Natural killer cell (primary cell): ENCODE measurements at regions not wholly inside any gene's neighbourhood (a gene's known extent, or its start where the extent isn't known, plus 50 kb on each side); places are given as distances from the start of the nearest gene placed in this dataset.

Experiments
- ATAC-seq, 3 donors: fragments of 150-1000 bp in 2 of 3; fragments of 200-7000 bp in 1 of 3; cut with Tn5 transposase; 1 replicate in 1 of 3; 2 replicates in 2 of 3; pipeline ENCODE4 v1.10.0; 2021; ENCODE audit warnings: mild to moderate bottlenecking in 2 of 3, moderate library complexity in 2 of 3
- DNase-seq, 2 donors: peaks; one replicate each; pipeline versions ENCODE4 v3.0.0 to v3.0.0-alpha.2; 2013 to 2021; ENCODE audit warnings: mixed read lengths in 1 of 2
- H3K27ac ChIP-seq: one replicate; pipeline ENCODE4 v1.5.1; 2013; ENCODE audit warnings: mild to moderate bottlenecking, low read length
- H3K27me3 ChIP-seq: one replicate; pipeline ENCODE4 v1.6.1; 2013; ENCODE audit warnings: low read length; ENCODE audit not compliant: control insufficient read depth, insufficient read depth
- H3K36me3 ChIP-seq: one replicate; pipeline ENCODE4 v1.6.1; 2013; ENCODE audit warnings: low read length; ENCODE audit not compliant: control insufficient read depth, insufficient read depth
- H3K4me1 ChIP-seq: one replicate; pipeline ENCODE4 v1.6.1; 2013; ENCODE audit warnings: low read length; ENCODE audit not compliant: control insufficient read depth, insufficient read depth
- H3K4me3 ChIP-seq: one replicate; pipeline ENCODE4 v1.5.1; 2013; ENCODE audit warnings: low read length
- H3K9me3 ChIP-seq: one replicate; pipeline ENCODE4 v1.6.1; 2013; ENCODE audit warnings: low read length; ENCODE audit not compliant: control insufficient read depth, insufficient read depth
- H3K27ac Mint-ChIP-seq, 2 donors: one replicate each; pipeline ENCODE4 v1.8.0; 2022; ENCODE audit warnings: mild to moderate bottlenecking in 2 of 2, mixed read lengths in 2 of 2, moderate library complexity in 1 of 2
- H3K27me3 Mint-ChIP-seq, 2 donors: one replicate each; pipeline ENCODE4 v1.8.0; 2022; ENCODE audit warnings: low read depth in 2 of 2, mixed read lengths in 2 of 2
- H3K36me3 Mint-ChIP-seq: one replicate; pipeline ENCODE4 v1.8.0; 2022; ENCODE audit warnings: mixed read lengths
- H3K4me1 Mint-ChIP-seq, 2 donors: one replicate each; pipeline ENCODE4 v1.8.0; 2022; ENCODE audit warnings: mixed read lengths in 2 of 2
- H3K4me3 Mint-ChIP-seq: one replicate; pipeline ENCODE4 v1.8.0; 2022; ENCODE audit warnings: mild to moderate bottlenecking, moderate library complexity, mixed read lengths
- H3K9me3 Mint-ChIP-seq, 2 donors: one replicate each; pipeline ENCODE4 v1.8.0; 2022; ENCODE audit warnings: mixed read lengths in 2 of 2
- CTCF ChIP-seq: fragments of 200-600 bp; IDR thresholded peaks from one replicate; pipeline ENCODE4 v1.8.0; 2022; ENCODE audit warnings: antibody characterized with exemption
- WGBS: methylation state at CpG from one replicate; pipeline ENCODE4 v1.1.7; 2013; ENCODE audit warnings: missing lambda C conversion rate; ENCODE audit not compliant: insufficient coverage; 5-methylcytosine and 5-hydroxymethylcytosine counted together
- intact Hi-C: fragments of 100-400 bp; cut with micrococcal nuclease; formaldehyde crosslinking; loops from one replicate; pipeline ENCODE4 v1.14.2; 2022

- H3K36me3 ChIP-seq = no peaks in the 10 kb centered on the region
- H3K9me3 ChIP-seq = no peaks in the 10 kb centered on the region
- no peak overlapping the region for H3K4me3 ChIP-seq
- H3K4me3 Mint-ChIP-seq = no peak overlapping the region
- no peak overlapping the region for H3K27ac Mint-ChIP-seq
- TF ChIP-seq CTCF = no peak
- H3K36me3 Mint-ChIP-seq = no peaks in the 10 kb centered on the region
- ATAC-seq (no peak), DNase-seq (no peak)
- H3K4me1 Mint-ChIP-seq = no peaks in the 10 kb centered on the region
- 93% methylated on average over 5 of the region's 5 CpGs for WGBS
- H3K27me3 ChIP-seq = no peaks in the 10 kb centered on the region
- no peaks in the 10 kb centered on the region for H3K4me1 ChIP-seq
- H3K9me3 Mint-ChIP-seq = no peaks in the 10 kb centered on the region
- no peak overlapping the region for H3K27ac ChIP-seq
- intact Hi-C loops = no loop called here
- H3K27me3 Mint-ChIP-seq = peaks cover 4 to 13% of the 10 kb centered on the region in 2 donors
Measured at GRCh38 chr10:62904281-62904875, 88.2 kb upstream of the EGR2 start.

- no peaks in the 10 kb centered on the region for H3K4me1 Mint-ChIP-seq
- H3K27ac Mint-ChIP-seq = no peak overlapping the region
- Histone ChIP-seq H3K36me3 (no peaks in the 10 kb centered on the region), H3K4me1 (no peaks in the 10 kb centered on the region), H3K9me3 (no peaks in the 10 kb centered on the region), H3K27me3 (no peaks in the 10 kb centered on the region), H3K4me3 (no peak overlapping the region), H3K27ac (no peak overlapping the region)
- no peak overlapping the region for H3K4me3 Mint-ChIP-seq
- ATAC-seq (no peak), DNase-seq (no peak)
- no peaks in the 10 kb centered on the region for H3K9me3 Mint-ChIP-seq
- TF ChIP-seq CTCF = no peak
- no CpG with 5 or more reads among the region's 1 CpG for WGBS
- H3K36me3 Mint-ChIP-seq = no peaks in the 10 kb centered on the region
- peaks cover 4 to 15% of the 10 kb centered on the region in 2 donors for H3K27me3 Mint-ChIP-seq
- intact Hi-C loops = no loop called here
Measured at GRCh38 chr10:62903828-62904227, 87.7 kb upstream of the EGR2 start.

GRCh38 chr10:62900829-62901571 lies 84.8 kb upstream of the EGR2 start:
- no peaks in the 10 kb centered on the region for H3K4me1 Mint-ChIP-seq
- Histone ChIP-seq H3K27me3 (no peaks in the 10 kb centered on the region), H3K4me1 (no peaks in the 10 kb centered on the region), H3K27ac (no peak overlapping the region), H3K4me3 (no peak overlapping the region), H3K9me3 (no peaks in the 10 kb centered on the region), H3K36me3 (no peaks in the 10 kb centered on the region)
- H3K9me3 Mint-ChIP-seq = no peaks in the 10 kb centered on the region
- no peak for ATAC-seq
- no peak overlapping the region for H3K4me3 Mint-ChIP-seq
- 92% methylated on average over 3 of the region's 4 CpGs for WGBS
- no peak for TF ChIP-seq CTCF
- intact Hi-C loops = no loop called here
- peaks cover 2 to 23% of the 10 kb centered on the region in 2 donors for H3K27me3 Mint-ChIP-seq
- H3K27ac Mint-ChIP-seq = no peak overlapping the region
- DNase-seq = no peak
- no peaks in the 10 kb centered on the region for H3K36me3 Mint-ChIP-seq
